ENCODE measurements at regions not wholly inside any gene's neighbourhood (a gene's known extent, or its start where the extent isn't known, plus 50 kb on each side); places are given as distances from the start of the nearest gene placed in this dataset.

GRCh38 chr5:89570557-89570956 is 687.6 kb upstream of the MEF2C start:
- no peak overlapping the region for H3K4me3 ChIP-seq (ENCODE audit: low read length)
- TF ChIP-seq, protein P1, sequence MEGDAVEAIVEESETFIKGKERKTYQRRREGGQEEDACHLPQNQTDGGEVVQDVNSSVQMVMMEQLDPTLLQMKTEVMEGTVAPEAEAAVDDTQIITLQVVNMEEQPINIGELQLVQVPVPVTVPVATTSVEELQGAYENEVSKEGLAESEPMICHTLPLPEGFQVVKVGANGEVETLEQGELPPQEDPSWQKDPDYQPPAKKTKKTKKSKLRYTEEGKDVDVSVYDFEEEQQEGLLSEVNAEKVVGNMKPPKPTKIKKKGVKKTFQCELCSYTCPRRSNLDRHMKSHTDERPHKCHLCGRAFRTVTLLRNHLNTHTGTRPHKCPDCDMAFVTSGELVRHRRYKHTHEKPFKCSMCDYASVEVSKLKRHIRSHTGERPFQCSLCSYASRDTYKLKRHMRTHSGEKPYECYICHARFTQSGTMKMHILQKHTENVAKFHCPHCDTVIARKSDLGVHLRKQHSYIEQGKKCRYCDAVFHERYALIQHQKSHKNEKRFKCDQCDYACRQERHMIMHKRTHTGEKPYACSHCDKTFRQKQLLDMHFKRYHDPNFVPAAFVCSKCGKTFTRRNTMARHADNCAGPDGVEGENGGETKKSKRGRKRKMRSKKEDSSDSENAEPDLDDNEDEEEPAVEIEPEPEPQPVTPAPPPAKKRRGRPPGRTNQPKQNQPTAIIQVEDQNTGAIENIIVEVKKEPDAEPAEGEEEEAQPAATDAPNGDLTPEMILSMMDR (IDR thresholded peaks at IDR 0.05; ENCODE audit: insufficient read depth, low read depth, low read length, missing control alignments) = no peak
- DNase-seq (ENCODE audit: low read depth) = no peak

DNA sequence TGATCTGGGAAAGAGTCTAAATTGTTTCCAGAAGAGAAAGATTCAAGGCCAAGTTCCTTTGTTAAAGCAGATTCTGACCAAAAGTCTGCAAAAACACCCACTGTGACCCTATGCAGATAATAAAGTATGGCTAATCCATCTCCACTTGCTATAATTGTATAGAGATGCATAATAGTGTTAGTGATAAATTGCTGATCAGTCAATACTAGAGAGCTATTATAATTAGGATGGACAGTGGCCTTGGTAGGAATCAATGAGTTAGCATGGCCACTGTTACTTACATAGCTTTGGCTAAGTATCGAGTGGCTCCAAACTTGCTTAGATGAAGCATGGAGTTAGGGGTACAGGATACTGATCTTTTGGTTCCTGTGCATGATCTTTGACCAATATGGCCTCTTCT is 683.4 kb upstream of the MEF2C start:
- no peak for DNase-seq (ENCODE audit: low read depth)
- H3K4me3 ChIP-seq (ENCODE audit: low read length) = no peak overlapping the region
- TF ChIP-seq, protein P1 (IDR thresholded peaks at IDR 0.05; ENCODE audit: insufficient read depth, low read depth, low read length, missing control alignments) = no peak

- DNase-seq (ENCODE audit: low read depth) = no peak
- TF ChIP-seq, protein P1 (IDR thresholded peaks at IDR 0.05; ENCODE audit: insufficient read depth, low read depth, low read length, missing control alignments) = no peak
- H3K4me3 ChIP-seq (ENCODE audit: low read length) = no peak overlapping the region
Measured at GRCh38 chr5:89560696-89561095, 677.7 kb upstream of the MEF2C start.

DNA sequence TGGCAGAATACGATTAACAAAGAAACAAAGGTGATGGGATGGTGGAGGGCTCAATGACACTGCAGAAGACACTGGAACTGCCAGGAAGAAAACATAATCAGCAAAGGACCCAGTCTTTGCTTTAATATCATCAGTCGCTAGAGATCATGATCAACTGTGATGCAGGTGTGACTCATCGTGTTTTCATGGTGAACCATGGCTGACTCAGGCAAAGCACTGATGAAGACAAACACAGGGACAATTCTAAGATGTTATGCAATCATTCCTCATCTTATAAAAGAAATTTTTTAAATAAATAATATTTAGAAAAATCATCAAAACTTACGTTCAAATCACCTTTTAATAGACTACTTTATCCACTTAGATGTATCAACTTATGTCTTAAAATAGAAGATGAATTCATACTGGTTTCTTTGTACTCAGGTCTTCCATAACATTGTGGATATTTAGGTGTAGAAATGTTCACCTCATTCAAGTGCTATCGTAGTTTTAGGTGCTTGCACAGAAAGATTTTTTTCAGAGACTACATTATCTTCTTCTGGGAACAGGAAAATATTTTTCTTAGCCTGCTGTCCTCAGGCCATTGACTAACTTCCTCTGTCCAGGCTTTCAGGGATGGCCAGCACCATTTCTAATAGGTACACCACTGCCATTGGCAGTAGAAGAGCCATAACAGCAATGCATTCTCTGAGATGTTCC is 673.4 kb upstream of the MEF2C start:
- H3K4me3 ChIP-seq (ENCODE audit: low read length) = no peak overlapping the region
- TF ChIP-seq, protein P1 (IDR thresholded peaks at IDR 0.05; ENCODE audit: insufficient read depth, low read depth, low read length, missing control alignments) = no peak
- peak; percentile 95 for DNase-seq (ENCODE audit: low read depth)

DNA sequence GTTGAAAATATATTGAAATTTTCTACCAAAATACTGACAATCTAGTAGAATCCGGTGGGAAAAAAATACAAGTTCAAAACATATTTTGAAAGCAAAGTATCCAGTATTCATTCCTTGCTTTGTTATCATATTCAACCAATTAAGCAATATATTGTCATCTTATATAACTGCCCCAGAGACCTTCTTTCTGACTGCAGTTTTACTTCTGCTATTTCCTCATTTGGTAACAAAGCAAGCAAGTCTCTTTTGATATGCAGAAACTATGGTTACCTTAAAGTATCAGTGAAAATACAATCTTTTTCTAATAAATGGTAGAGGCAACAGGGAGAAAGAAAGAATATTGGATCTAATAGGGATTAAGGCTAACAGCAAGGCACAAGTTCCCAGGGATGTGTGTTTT is 663.7 kb upstream of the MEF2C start:
- H3K4me3 ChIP-seq (ENCODE audit: low read length) = no peak overlapping the region
- TF ChIP-seq, protein P1 (IDR thresholded peaks at IDR 0.05; ENCODE audit: insufficient read depth, low read depth, low read length, missing control alignments) = no peak
- no peak for DNase-seq (ENCODE audit: low read depth)

GRCh38 chr5:89545626-89546025 is 662.6 kb upstream of the MEF2C start:
- TF ChIP-seq, protein P1 (IDR thresholded peaks at IDR 0.05; ENCODE audit: insufficient read depth, low read depth, low read length, missing control alignments) = no peak
- DNase-seq (ENCODE audit: low read depth) = no peak
- H3K4me3 ChIP-seq (ENCODE audit: low read length) = no peak overlapping the region

DNA sequence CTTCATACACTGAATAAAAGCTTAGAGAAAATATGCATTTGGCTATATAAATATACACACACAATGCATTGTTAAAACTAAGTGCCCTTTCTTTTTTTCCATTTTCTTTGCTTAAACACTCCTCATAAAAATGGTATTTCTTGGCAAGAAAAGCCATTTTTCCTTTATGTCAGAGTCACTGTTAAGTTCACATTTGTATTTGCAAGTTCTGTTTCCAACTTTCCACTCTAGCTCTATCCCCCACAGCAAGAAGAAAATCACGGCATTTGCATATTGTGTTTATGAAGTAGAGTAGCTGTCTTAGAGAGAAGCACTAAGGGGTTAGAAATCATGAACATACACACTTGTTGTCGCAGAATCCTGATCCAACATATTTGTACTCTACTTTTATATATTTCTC is 662.1 kb upstream of the MEF2C start:
- TF ChIP-seq, protein P1 (IDR thresholded peaks at IDR 0.05; ENCODE audit: insufficient read depth, low read depth, low read length, missing control alignments) = no peak
- no peak overlapping the region for H3K4me3 ChIP-seq (ENCODE audit: low read length)
- DNase-seq (ENCODE audit: low read depth) = no peak
